ENCODE measurements at regions not wholly inside any gene's neighbourhood (a gene's known extent, or its start where the extent isn't known, plus 50 kb on each side); places are given as distances from the start of the nearest gene placed in this dataset.

DNA sequence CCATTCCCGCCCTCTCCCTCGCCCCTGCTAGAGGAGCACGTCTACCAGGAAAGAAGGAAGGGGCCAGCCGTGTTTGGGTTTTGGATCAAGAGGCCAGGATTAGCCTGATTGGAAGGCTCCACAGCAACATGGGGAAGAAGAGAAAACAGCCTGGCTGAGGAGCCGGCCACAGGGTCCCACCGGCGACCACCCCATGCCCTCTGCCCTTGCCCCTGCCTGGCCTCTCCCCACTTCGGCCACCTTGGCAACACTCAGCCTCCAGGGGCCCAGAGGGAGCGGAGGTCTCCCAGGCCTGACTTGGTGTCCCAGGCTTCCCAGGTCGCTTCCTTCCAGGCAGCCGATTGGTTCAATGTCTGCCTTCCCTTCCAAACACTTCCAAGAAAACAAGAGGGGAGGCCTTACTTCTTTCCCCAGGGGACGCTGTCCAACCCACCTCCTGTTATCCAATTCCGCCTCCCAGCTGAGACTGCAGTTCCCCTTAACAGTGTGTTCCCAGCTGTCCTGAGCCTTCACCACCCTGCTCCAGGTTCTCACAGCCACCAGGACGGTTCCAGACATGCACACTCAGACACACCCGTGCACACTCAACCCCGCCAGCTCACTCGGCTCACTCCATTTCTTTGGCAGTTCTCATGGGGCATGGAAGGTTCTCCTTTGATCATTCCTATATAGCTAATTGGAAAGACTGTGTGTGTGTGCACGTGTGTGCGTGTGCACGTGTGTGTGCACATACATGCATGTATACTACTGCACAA, 65.4 kb downstream of the RBFOX3 start:
- TF ChIP-seq CTCF (IDR thresholded peaks at IDR 0.05; ENCODE audit: insufficient read depth, missing control alignments) = no peak
- no peak for FAIRE-seq
- DNase-seq (ENCODE audit: insufficient read length, low spot score) = no peak

DNA sequence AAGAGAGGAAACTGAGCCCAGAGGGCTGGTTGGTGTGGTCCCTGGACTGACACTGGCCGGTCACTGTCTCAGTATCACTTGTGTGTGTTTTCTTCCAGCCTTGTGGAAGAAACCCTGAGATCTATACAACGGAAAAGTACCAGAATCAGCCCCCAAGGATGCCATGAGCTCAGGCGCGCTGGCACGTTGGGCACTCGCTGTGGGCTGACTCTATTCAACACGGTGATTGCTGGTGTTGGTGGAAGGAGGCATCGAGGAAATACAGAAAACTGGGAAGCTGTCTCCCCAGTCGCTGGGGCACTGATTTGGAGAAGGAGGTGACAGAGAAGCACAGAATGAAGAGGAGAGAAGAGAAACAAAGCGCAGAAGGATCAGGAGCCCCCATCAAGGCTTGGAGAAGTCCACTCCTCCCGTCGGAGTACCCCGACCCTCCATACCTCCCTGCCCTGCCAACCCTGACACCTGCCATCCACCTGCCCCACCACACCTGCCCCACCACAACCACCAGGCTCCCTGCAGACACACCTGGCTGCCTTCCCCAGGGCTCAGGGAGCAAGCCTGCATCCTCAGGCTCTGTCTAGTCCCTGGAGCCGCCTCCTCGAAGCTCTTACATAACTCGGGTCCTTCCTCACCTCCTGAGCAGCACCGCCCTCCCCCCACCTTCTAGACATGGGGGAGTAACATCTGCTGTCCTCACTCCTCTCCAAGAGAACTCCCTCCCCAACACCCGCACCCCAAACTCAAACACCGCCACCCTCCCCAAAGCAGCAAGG, 66.5 kb downstream of the RBFOX3 start:
- no peak for TF ChIP-seq CTCF (IDR thresholded peaks at IDR 0.05; ENCODE audit: insufficient read depth, missing control alignments)
- DNase-seq (ENCODE audit: insufficient read length, low spot score) = no peak
- FAIRE-seq = no peak

DNA sequence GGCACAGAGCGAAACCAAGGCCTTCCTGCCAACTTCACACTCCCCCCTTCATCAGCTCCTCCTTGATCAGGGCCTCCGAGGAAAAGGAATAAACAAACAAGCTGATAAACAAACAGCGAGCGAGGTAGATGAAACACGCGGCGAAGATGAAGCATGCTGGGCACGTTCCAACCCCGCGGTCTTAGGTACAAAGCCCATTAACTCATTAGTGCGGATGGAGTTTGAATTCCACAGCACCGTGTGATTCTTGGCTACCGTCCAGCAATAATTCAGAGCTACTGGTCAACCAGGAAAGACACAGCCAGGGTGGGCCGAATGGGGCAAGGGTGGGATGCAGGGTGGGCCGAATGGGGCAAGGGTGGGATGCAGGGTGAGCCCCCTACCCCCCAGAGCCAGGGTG, 67.3 kb downstream of the RBFOX3 start:
- FAIRE-seq (no peak), DNase-seq (ENCODE audit: insufficient read length, low spot score) (no peak)
- no peak for TF ChIP-seq CTCF (IDR thresholded peaks at IDR 0.05; ENCODE audit: insufficient read depth, missing control alignments)

- TF ChIP-seq CTCF (IDR thresholded peaks at IDR 0.05; ENCODE audit: insufficient read depth, missing control alignments) = no peak
- DNase-seq (ENCODE audit: insufficient read length, low spot score) (no peak), FAIRE-seq (no peak)
These were observed 68.1 kb downstream of the RBFOX3 start for GRCh38 chr17:79542718-79543117.

DNA sequence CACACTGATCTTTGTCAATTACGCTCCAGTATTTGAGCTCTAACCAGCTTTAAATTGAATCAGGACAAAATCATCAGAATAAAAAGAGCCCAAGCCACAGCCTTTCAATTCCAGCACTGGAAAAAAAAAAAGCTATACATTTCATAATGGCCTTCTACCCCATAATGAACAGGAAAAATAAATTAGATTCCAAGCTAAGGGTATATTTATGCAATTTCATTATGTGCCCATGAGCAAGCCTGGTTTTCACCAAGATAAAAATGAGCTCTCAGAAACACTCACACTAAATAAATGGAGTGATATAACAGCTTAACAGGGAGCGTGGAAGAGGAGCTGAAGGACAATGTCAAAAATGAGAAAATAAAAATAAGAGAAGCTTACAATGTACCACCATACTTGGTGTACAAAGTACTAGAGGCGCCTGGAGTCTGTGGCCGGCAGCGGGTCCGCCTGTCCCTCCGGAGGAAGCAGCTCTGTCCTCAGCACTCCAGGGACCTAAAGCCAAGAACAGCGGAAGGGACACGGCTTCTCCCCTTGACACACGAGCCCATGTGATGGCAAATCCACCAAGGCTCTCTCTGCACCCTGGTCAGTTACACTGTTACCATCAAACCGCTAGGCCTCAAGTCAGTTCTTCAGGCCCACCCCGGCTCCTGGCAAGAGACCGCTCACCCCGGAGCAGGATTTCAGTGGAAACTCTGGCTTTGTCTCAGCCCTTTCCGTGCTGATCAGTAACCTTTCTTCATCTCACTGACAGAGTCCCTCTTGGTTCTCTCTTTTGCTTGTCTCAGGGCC, 69.6 kb downstream of the RBFOX3 start:
- no peak for TF ChIP-seq CTCF (IDR thresholded peaks at IDR 0.05; ENCODE audit: insufficient read depth, missing control alignments)
- FAIRE-seq (no peak), DNase-seq (ENCODE audit: insufficient read length, low spot score) (no peak)

DNA sequence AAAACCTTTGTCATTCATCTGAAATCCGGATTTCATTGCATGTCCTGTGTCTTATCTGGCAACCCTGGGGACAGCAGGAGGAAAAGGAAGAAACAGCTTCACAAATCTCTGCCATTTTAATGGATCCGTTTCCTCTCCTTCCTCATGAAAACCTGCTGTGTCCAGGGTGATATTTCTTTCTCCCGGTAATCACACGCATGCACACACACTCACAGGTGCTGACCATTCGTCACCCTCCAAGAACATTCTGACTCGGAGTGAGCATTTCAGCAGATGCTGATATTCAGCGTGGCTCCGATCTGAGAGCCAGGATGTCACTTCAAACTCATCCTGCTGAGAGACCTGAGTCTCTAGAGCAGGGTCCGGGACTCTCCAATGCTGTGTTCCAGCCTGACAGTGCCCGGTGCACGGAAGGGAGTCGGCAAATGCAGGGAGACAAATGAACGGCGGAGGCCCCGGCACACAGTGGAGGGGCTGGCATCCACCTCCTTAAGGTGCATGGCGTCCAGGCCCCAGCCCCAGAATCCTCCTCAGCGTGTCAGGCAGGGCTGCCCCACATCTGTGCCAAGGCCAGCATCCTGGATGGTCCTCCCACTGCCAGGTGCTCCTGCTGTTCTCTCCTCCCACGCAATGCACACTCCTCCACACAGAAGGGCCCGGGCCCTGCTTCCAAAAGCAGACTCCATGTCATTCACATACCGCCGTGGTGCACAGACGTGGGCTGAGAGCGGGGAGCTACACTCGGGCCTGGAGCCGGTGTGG, 70.7 kb downstream of the RBFOX3 start:
- FAIRE-seq = no peak

More for the DNA sequence above, 70.7 kb downstream of the RBFOX3 start:
- DNase-seq (ENCODE audit: insufficient read length, low spot score) = no peak
- no peak for TF ChIP-seq CTCF (IDR thresholded peaks at IDR 0.05; ENCODE audit: insufficient read depth, missing control alignments)
